ENCODE measurements at regions not wholly inside any gene's neighbourhood (a gene's known extent, or its start where the extent isn't known, plus 50 kb on each side); places are given as distances from the start of the nearest gene placed in this dataset.
"Not testable (repeated sequence)": the region's sequence is repeated elsewhere in the genome, so short reads cannot be mapped to it uniquely, and the experiment has no call there.

- no peak for DNase-seq
Measured at GRCh38 chr6:100322886-100323285, 141.8 kb downstream of the SIM1 start.

- DNase-seq: no peak
Measured at GRCh38 chr6:100320686-100321085, 144.0 kb downstream of the SIM1 start.

- DNase-seq: no peak
Measured at GRCh38 chr6:100317031-100317430, 147.7 kb downstream of the SIM1 start.

- no peak for DNase-seq
Measured at GRCh38 chr6:100314186-100314585, 150.5 kb downstream of the SIM1 start.

- no peak for DNase-seq
Measured at GRCh38 chr6:100311707-100312251, 152.9 kb downstream of the SIM1 start.

- no peak for DNase-seq
Measured at GRCh38 chr6:100309174-100309573, 155.5 kb downstream of the SIM1 start.

- DNase-seq: no peak
Measured at GRCh38 chr6:100307561-100307960, 157.2 kb downstream of the SIM1 start.

- DNase-seq: no peak
Measured at GRCh38 chr6:100305209-100305869, 159.4 kb downstream of the SIM1 start.

GRCh38 chr6:100304575-100304974 is 160.1 kb downstream of the SIM1 start:
- DNase-seq: no peak

GRCh38 chr6:100301731-100302130 is 163.0 kb downstream of the SIM1 start:
- DNase-seq: no peak

- no peak for DNase-seq
Measured at GRCh38 chr6:100300221-100300736, 164.4 kb downstream of the SIM1 start.

GRCh38 chr6:100296810-100297544 is 167.7 kb downstream of the SIM1 start:
- DNase-seq: no peak

GRCh38 chr6:100295172-100295571 is 169.5 kb downstream of the SIM1 start:
- DNase-seq: not testable (repeated sequence)

GRCh38 chr6:100289285-100289684 is 175.4 kb downstream of the SIM1 start:
- no peak for DNase-seq

GRCh38 chr6:100288311-100288710 is 176.4 kb downstream of the SIM1 start:
- DNase-seq: no peak

- DNase-seq: no peak
Measured at GRCh38 chr6:100283285-100283684, 181.4 kb downstream of the SIM1 start.

- no peak for DNase-seq
Measured at GRCh38 chr6:100281471-100281901, 183.2 kb downstream of the SIM1 start.

- DNase-seq: no peak
Measured at GRCh38 chr6:100276311-100277057, 188.2 kb downstream of the SIM1 start.

- no peak for DNase-seq
Measured at GRCh38 chr6:100274147-100274546, 190.6 kb downstream of the SIM1 start.

- no peak for DNase-seq
Measured at GRCh38 chr6:100271625-100272024, 193.1 kb downstream of the SIM1 start.

GRCh38 chr6:100271202-100271601 is 193.5 kb downstream of the SIM1 start:
- no peak for DNase-seq

- DNase-seq: no peak
Measured at GRCh38 chr6:100269189-100269588, 195.5 kb downstream of the SIM1 start.

- DNase-seq: no peak
Measured at GRCh38 chr6:100268326-100268725, 196.4 kb downstream of the SIM1 start.
